ENCODE measurements at regions not wholly inside any gene's neighbourhood (a gene's known extent, or its start where the extent isn't known, plus 50 kb on each side); places are given as distances from the start of the nearest gene placed in this dataset.

- TF ChIP-seq ZBTB43 (CRISPR knock-in tag; IDR thresholded peaks at IDR 0.05), result no peak
Measured at GRCh38 chr13:84951128-84951527, 848.1 kb downstream of the SLITRK6 start (continued).

- ChIA-PET CTCF (no interaction called here), POLR2A (interaction anchor here (0.7 kb wide), 1 partner anchor 523 kb away, joined by 3 read pairs; no protein-coding TSS in a partner anchor)
- no peak for TF ChIP-seq NR1H2 (CRISPR knock-in tag; IDR thresholded peaks at IDR 0.05)
- TF ChIP-seq CREB1 (CRISPR knock-in tag; IDR thresholded peaks at IDR 0.05), result no peak
- TF ChIP-seq ZMAT4 (CRISPR knock-in tag; IDR thresholded peaks at IDR 0.05), result no peak
- no peak for TF ChIP-seq FOXK1 (CRISPR knock-in tag; IDR thresholded peaks at IDR 0.05)
- TF ChIP-seq TCF7 (CRISPR knock-in tag; IDR thresholded peaks at IDR 0.05; ENCODE audit: low read depth), result no peak
- TF ChIP-seq ZNF416 (CRISPR knock-in tag; IDR thresholded peaks at IDR 0.05), result no peak
- no peak for TF ChIP-seq STAT6 (CRISPR knock-in tag; conservative IDR thresholded peaks at IDR 0.05; ENCODE audit: low read depth)
- no peak for TF ChIP-seq OVOL2 (CRISPR knock-in tag; IDR thresholded peaks at IDR 0.05; ENCODE audit: borderline replicate concordance)
- TF ChIP-seq RELA (CRISPR knock-in tag; IDR thresholded peaks at IDR 0.05; ENCODE audit: borderline replicate concordance), result no peak
- DNase-seq (ENCODE audit: low spot score), result no peak
- no peaks in the 10 kb centered on the region for H3K4me1 Mint-ChIP-seq
- no peak overlapping the region for H3K27ac Mint-ChIP-seq
- peaks cover 4% of the 10 kb centered on the region for H3K36me3 Mint-ChIP-seq
- H3K4me3 Mint-ChIP-seq, result no peak overlapping the region
- H3K9me3 Mint-ChIP-seq, result peaks cover 35% of the 10 kb centered on the region
- no peaks in the 10 kb centered on the region for H3K27me3 Mint-ChIP-seq (ENCODE audit: low read depth)
- ATAC-seq, result no peak
Measured at GRCh38 chr13:84946192-84946591, 853.0 kb downstream of the SLITRK6 start.

- CTCF ChIA-PET, result no interaction called here
- H3K4me1 Mint-ChIP-seq, result no peaks in the 10 kb centered on the region
Measured at GRCh38 chr13:84940798-84941197, 858.4 kb downstream of the SLITRK6 start.

GRCh38 chr13:84940167-84940566 lies 859.1 kb downstream of the SLITRK6 start:
- no peaks in the 10 kb centered on the region; the same call in 1 of the 2 replicates for H3K36me3 Mint-ChIP-seq
- POLR2A ChIA-PET, result no interaction called here
- H3K27me3 Mint-ChIP-seq (ENCODE audit: low read depth), result no peaks in the 10 kb centered on the region
- H3K9me3 Mint-ChIP-seq, result peaks cover 5% of the 10 kb centered on the region
- CTCF ChIA-PET, result no interaction called here
- no peaks in the 10 kb centered on the region for H3K4me1 Mint-ChIP-seq
- TF ChIP-seq ZNF281 (CRISPR knock-in tag; IDR thresholded peaks at IDR 0.05) (no peak), AR (CRISPR knock-in tag; IDR thresholded peaks at IDR 0.05) (no peak), ZNF232 (CRISPR knock-in tag; IDR thresholded peaks at IDR 0.05) (no peak), ZSCAN18 (CRISPR knock-in tag; IDR thresholded peaks at IDR 0.05) (no peak)
- no peak overlapping the region for H3K4me3 Mint-ChIP-seq
- no peak overlapping the region for H3K27ac Mint-ChIP-seq
- DNase-seq (ENCODE audit: low spot score), result no peak
- no peak for ATAC-seq

More at GRCh38 chr13:84940798-84941197, 858.4 kb downstream of the SLITRK6 start:
- DNase-seq (ENCODE audit: low spot score) (no peak), ATAC-seq (no peak)
- H3K27ac Mint-ChIP-seq, result no peak overlapping the region
- no peaks in the 10 kb centered on the region for H3K27me3 Mint-ChIP-seq (ENCODE audit: low read depth)
- peaks cover 8% of the 10 kb centered on the region for H3K9me3 Mint-ChIP-seq
- no peak overlapping the region for H3K4me3 Mint-ChIP-seq
- POLR2A ChIA-PET, result no interaction called here
- no peaks in the 10 kb centered on the region; the same call in 1 of the 2 replicates for H3K36me3 Mint-ChIP-seq
- TF ChIP-seq USF2 (CRISPR knock-in tag; IDR thresholded peaks at IDR 0.05), result no peak
